Fibroblast of lung (primary cell): ENCODE measurements at regions not wholly inside any gene's neighbourhood (a gene's known extent, or its start where the extent isn't known, plus 50 kb on each side); places are given as distances from the start of the nearest gene placed in this dataset.

Experiments used
- DNase-seq, 2 donors: peaks; one replicate each; pipeline versions ENCODE4 v3.0.0 to v3.0.0-alpha.2; 2010; ENCODE audit warnings: low read depth in 2 of 2
- H2AFZ ChIP-seq: 2 replicates; pipeline ENCODE4 v1.5.1; 2012; ENCODE audit warnings: low read length, control low read depth, inconsistent platforms
- H3K27ac ChIP-seq: 2 replicates; pipeline ENCODE4 v1.5.1; 2011; ENCODE audit warnings: low read length, control low read depth; ENCODE audit not compliant: insufficient read depth
- H3K27me3 ChIP-seq: 2 replicates; pipeline ENCODE4 v1.5.1; 2011; ENCODE audit warnings: mild to moderate bottlenecking, low read length; ENCODE audit not compliant: control insufficient read depth, insufficient read depth
- H3K36me3 ChIP-seq: 2 replicates; pipeline ENCODE4 v1.5.1; 2011; ENCODE audit warnings: low read length; ENCODE audit not compliant: control insufficient read depth, insufficient read depth
- H3K4me1 ChIP-seq: 2 replicates; pipeline ENCODE4 v1.5.1; 2011; ENCODE audit warnings: low read length; ENCODE audit not compliant: control insufficient read depth, insufficient read depth; ENCODE audit errors: extremely low read depth
- H3K4me2 ChIP-seq: 2 replicates; pipeline ENCODE4 v1.5.1; 2011; ENCODE audit warnings: low read length, control low read depth; ENCODE audit not compliant: insufficient read depth; ENCODE audit errors: extremely low read depth
- H3K4me3 ChIP-seq, 4 experiments: fragments of 200-600 bp in 1 of 4; sonication (generic) in 1 of 4; replicated peaks in 1 of 4; 2 replicates each; pipeline ENCODE4 v1.5.1; 2011 to 2016; ENCODE audit warnings: low read length in 4 of 4, low read depth in 3 of 4, mild to moderate bottlenecking in 3 of 4, control low read depth in 2 of 4, inconsistent platforms in 1 of 4, mixed read lengths in 1 of 4; ENCODE audit not compliant: insufficient read depth in 1 of 4; ENCODE audit errors: control extremely low read depth in 1 of 4
- H3K79me2 ChIP-seq: 2 replicates; pipeline ENCODE4 v1.5.1; 2012; ENCODE audit warnings: mild to moderate bottlenecking, low read length, inconsistent platforms; ENCODE audit not compliant: control insufficient read depth, insufficient read depth
- H3K9ac ChIP-seq: 2 replicates; pipeline ENCODE4 v1.5.1; 2011; ENCODE audit warnings: mild to moderate bottlenecking, low read length, control low read depth; ENCODE audit not compliant: insufficient read depth
- H3K9me3 ChIP-seq: 2 replicates; pipeline ENCODE4 v1.5.1; 2012; ENCODE audit warnings: low read depth, low read length; ENCODE audit not compliant: control insufficient read depth, insufficient read depth
- H4K20me1 ChIP-seq: 2 replicates; pipeline ENCODE4 v1.5.1; 2011; ENCODE audit warnings: low read length; ENCODE audit not compliant: control insufficient read depth, insufficient read depth; ENCODE audit errors: extremely low read depth
- CTCF ChIP-seq, 2 donors: IDR thresholded peaks in 1 of 2; conservative IDR thresholded peaks in 1 of 2; 1 replicate in 1 of 2; 2 replicates in 1 of 2; pipeline ENCODE4 v1.5.1; 2011 to 2012; ENCODE audit warnings: low read length in 2 of 2, control low read depth in 1 of 2, inconsistent platforms in 1 of 2, low read depth in 1 of 2, mild to moderate bottlenecking in 1 of 2
- EZH2 ChIP-seq: IDR thresholded peaks from 2 replicates; pipeline ENCODE4 v1.5.1; 2012; ENCODE audit warnings: low read length, control low read depth, mild to moderate bottlenecking; ENCODE audit errors: missing control alignments

GRCh38 chr10:8386781-8387180, 332.3 kb downstream of the GATA3 start:
- no peaks in the 10 kb centered on the region for H3K79me2 ChIP-seq
- H3K4me1 ChIP-seq: no peaks in the 10 kb centered on the region
- H3K27ac ChIP-seq: no peak overlapping the region
- no peaks in the 10 kb centered on the region for H4K20me1 ChIP-seq
- no peak overlapping the region for H3K9ac ChIP-seq
- H2AFZ ChIP-seq: no peak overlapping the region
- no peak for DNase-seq
- H3K36me3 ChIP-seq: no peaks in the 10 kb centered on the region
- H3K4me3 ChIP-seq: no peak overlapping the region
- TF ChIP-seq CTCF (conservative IDR thresholded peaks at IDR 0.05 in 1 of 2, IDR thresholded peaks at IDR 0.05 in 1 of 2; ENCODE audit: low read depth in 1 of 2, low read length in 2 of 2): no peak
- no peak for TF ChIP-seq EZH2
- no peaks in the 10 kb centered on the region for H3K27me3 ChIP-seq
- no peak overlapping the region for H3K4me2 ChIP-seq
- no peaks in the 10 kb centered on the region for H3K9me3 ChIP-seq

GRCh38 chr10:8389630-8390029, 335.1 kb downstream of the GATA3 start:
- no peaks in the 10 kb centered on the region for H4K20me1 ChIP-seq
- H3K27ac ChIP-seq: no peak overlapping the region
- no peaks in the 10 kb centered on the region for H3K36me3 ChIP-seq

GRCh38 chr10:8392216-8392615, 337.7 kb downstream of the GATA3 start:
- H2AFZ ChIP-seq: no peak overlapping the region
- no peaks in the 10 kb centered on the region for H4K20me1 ChIP-seq
- no peaks in the 10 kb centered on the region for H3K79me2 ChIP-seq
- no peaks in the 10 kb centered on the region for H3K36me3 ChIP-seq
- no peak overlapping the region for H3K27ac ChIP-seq
- no peaks in the 10 kb centered on the region for H3K27me3 ChIP-seq
- no peaks in the 10 kb centered on the region for H3K4me1 ChIP-seq
- DNase-seq: peak in 1 of 2 donors; percentile 89
- no peaks in the 10 kb centered on the region for H3K9me3 ChIP-seq
- no peak overlapping the region for H3K4me3 ChIP-seq
- H3K4me2 ChIP-seq: no peak overlapping the region
- TF ChIP-seq EZH2: no peak
- no peak for TF ChIP-seq CTCF (conservative IDR thresholded peaks at IDR 0.05 in 1 of 2, IDR thresholded peaks at IDR 0.05 in 1 of 2; ENCODE audit: low read depth in 1 of 2, low read length in 2 of 2)
- H3K9ac ChIP-seq: no peak overlapping the region

More at GRCh38 chr10:8389630-8390029, 335.1 kb downstream of the GATA3 start:
- Histone ChIP-seq H3K9ac (no peak overlapping the region), H3K9me3 (no peaks in the 10 kb centered on the region), H3K4me1 (no peaks in the 10 kb centered on the region), H2AFZ (no peak overlapping the region), H3K4me2 (no peak overlapping the region), H3K4me3 (no peak overlapping the region), H3K79me2 (no peaks in the 10 kb centered on the region), H3K27me3 (no peaks in the 10 kb centered on the region)
- DNase-seq: peak in 1 of 2 donors; percentile 70
- TF ChIP-seq EZH2 (no peak), CTCF (conservative IDR thresholded peaks at IDR 0.05 in 1 of 2, IDR thresholded peaks at IDR 0.05 in 1 of 2; ENCODE audit: low read depth in 1 of 2, low read length in 2 of 2) (no peak)
